ENCODE measurements at regions not wholly inside any gene's neighbourhood (a gene's known extent, or its start where the extent isn't known, plus 50 kb on each side); places are given as distances from the start of the nearest gene placed in this dataset.

DNA sequence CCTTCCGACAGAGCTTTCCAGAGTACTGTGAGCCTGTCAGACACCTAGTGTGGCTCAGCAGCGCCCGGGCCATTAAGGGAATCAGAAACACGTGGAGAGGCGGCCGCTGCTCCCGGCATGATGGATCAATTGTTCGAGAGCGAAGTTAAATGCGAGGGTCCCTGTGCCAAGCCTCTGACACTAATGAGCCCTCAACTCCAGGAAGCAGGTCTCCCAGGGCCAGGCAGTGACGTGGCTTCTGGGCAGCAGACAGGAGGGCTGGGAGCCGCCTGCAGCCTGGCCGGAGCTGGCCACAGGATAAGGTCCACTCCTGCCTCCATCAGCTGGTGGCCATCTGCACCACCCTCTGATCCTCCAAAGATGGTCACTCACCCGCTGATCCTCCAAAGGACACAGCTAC, 67.5 kb upstream of the CLDN14 start:
- no peak overlapping the region for H3K9ac ChIP-seq (ENCODE audit: low read length)
- no peak overlapping the region for H4K12ac ChIP-seq (ENCODE audit: low read depth, low read length)
- no peak overlapping the region for H2BK5ac ChIP-seq (ENCODE audit: low read depth, low read length, poor library complexity)
- no peaks in the 10 kb centered on the region for H3K9me3 ChIP-seq (ENCODE audit: insufficient read depth, low read depth, low read length)
- H2BK120ac ChIP-seq (ENCODE audit: insufficient read depth, low read length, poor library complexity), result no peak overlapping the region
- no peak overlapping the region for H3K4me3 ChIP-seq (ENCODE audit: low read depth, low read length)
- H2BK12ac ChIP-seq (ENCODE audit: low read length), result no peak overlapping the region
- H3K27ac ChIP-seq (ENCODE audit: low read depth, low read length), result no peak overlapping the region
- no peak overlapping the region for H4K91ac ChIP-seq (ENCODE audit: low read depth, low read length)
- no peak overlapping the region for H3K4ac ChIP-seq (ENCODE audit: low read depth, low read length)
- WGBS (ENCODE audit: extremely low coverage, insufficient coverage, insufficient read length), result no CpG with 5 or more reads among the region's 14 CpGs
- no peaks in the 10 kb centered on the region for H3K27me3 ChIP-seq (ENCODE audit: insufficient read depth, low read length)
- H3K79me1 ChIP-seq (ENCODE audit: low read length), result no peaks in the 10 kb centered on the region
- no peak overlapping the region for H4K8ac ChIP-seq (ENCODE audit: low read depth, low read length)
- no peak overlapping the region for H3K4me2 ChIP-seq (ENCODE audit: low read length)
- DNase-seq, result no peak
- H3K36me3 ChIP-seq (ENCODE audit: control insufficient read depth in 1 of 2, insufficient read depth in 2 of 2, low read length in 2 of 2), result no peaks in the 10 kb centered on the region
- no peak overlapping the region for H3K18ac ChIP-seq (ENCODE audit: low read length)
- no peak overlapping the region for H2AFZ ChIP-seq (ENCODE audit: insufficient read depth, low read length, poor library complexity)
- H3K14ac ChIP-seq (ENCODE audit: low read length), result no peak overlapping the region
- no peak overlapping the region for H3K23ac ChIP-seq (ENCODE audit: low read length)
- H2AK5ac ChIP-seq (ENCODE audit: low read length), result no peak overlapping the region
- H3K79me2 ChIP-seq (ENCODE audit: control insufficient read depth, insufficient read depth, low read length, poor library complexity), result no peaks in the 10 kb centered on the region
- H3K4me1 ChIP-seq (ENCODE audit: control insufficient read depth in 1 of 2, insufficient read depth in 2 of 2, low read length in 2 of 2), result no peaks in the 10 kb centered on the region

GRCh38 chr21:36548866-36549265, 68.9 kb upstream of the CLDN14 start:
- H2AK5ac ChIP-seq (ENCODE audit: low read length), result no peak overlapping the region
- H4K91ac ChIP-seq (ENCODE audit: low read depth, low read length), result no peak overlapping the region
- H4K8ac ChIP-seq (ENCODE audit: low read depth, low read length), result no peak overlapping the region
- no peak overlapping the region for H3K4me3 ChIP-seq (ENCODE audit: low read depth, low read length)
- H2BK12ac ChIP-seq (ENCODE audit: low read length), result no peak overlapping the region
- H2BK120ac ChIP-seq (ENCODE audit: insufficient read depth, low read length, poor library complexity), result no peak overlapping the region
- no peak for DNase-seq
- H3K14ac ChIP-seq (ENCODE audit: low read length), result no peak overlapping the region
- no peak overlapping the region for H3K18ac ChIP-seq (ENCODE audit: low read length)
- no peak overlapping the region for H3K4me2 ChIP-seq (ENCODE audit: low read length)
- no peak overlapping the region for H3K23ac ChIP-seq (ENCODE audit: low read length)
- no peak overlapping the region for H3K9ac ChIP-seq (ENCODE audit: low read length)
- no peak overlapping the region for H3K4ac ChIP-seq (ENCODE audit: low read depth, low read length)
- no peaks in the 10 kb centered on the region for H3K79me2 ChIP-seq (ENCODE audit: control insufficient read depth, insufficient read depth, low read length, poor library complexity)
- H3K79me1 ChIP-seq (ENCODE audit: low read length), result no peaks in the 10 kb centered on the region
- no peaks in the 10 kb centered on the region for H3K9me3 ChIP-seq (ENCODE audit: insufficient read depth, low read depth, low read length)
- H3K36me3 ChIP-seq (ENCODE audit: control insufficient read depth in 1 of 2, insufficient read depth in 2 of 2, low read length in 2 of 2), result no peaks in the 10 kb centered on the region
- WGBS (ENCODE audit: extremely low coverage, insufficient coverage, insufficient read length), result no CpG with 5 or more reads among the region's 3 CpGs
- no peak overlapping the region for H3K27ac ChIP-seq (ENCODE audit: low read depth, low read length)
- H3K4me1 ChIP-seq (ENCODE audit: control insufficient read depth in 1 of 2, insufficient read depth in 2 of 2, low read length in 2 of 2), result no peaks in the 10 kb centered on the region
- no peak overlapping the region for H2AFZ ChIP-seq (ENCODE audit: insufficient read depth, low read length, poor library complexity)
- no peak overlapping the region for H2BK5ac ChIP-seq (ENCODE audit: low read depth, low read length, poor library complexity)
- H3K27me3 ChIP-seq (ENCODE audit: insufficient read depth, low read length), result no peaks in the 10 kb centered on the region
- no peak overlapping the region for H4K12ac ChIP-seq (ENCODE audit: low read depth, low read length)

GRCh38 chr21:36549470-36549869, 69.5 kb upstream of the CLDN14 start:
- Histone ChIP-seq H3K4me3 (ENCODE audit: low read depth, low read length) (no peak overlapping the region), H3K9ac (ENCODE audit: low read length) (no peak overlapping the region), H3K27me3 (ENCODE audit: insufficient read depth, low read length) (no peaks in the 10 kb centered on the region), H3K79me2 (ENCODE audit: control insufficient read depth, insufficient read depth, low read length, poor library complexity) (no peaks in the 10 kb centered on the region), H3K14ac (ENCODE audit: low read length) (no peak overlapping the region), H3K4me1 (ENCODE audit: control insufficient read depth in 1 of 2, insufficient read depth in 2 of 2, low read length in 2 of 2) (no peaks in the 10 kb centered on the region), H3K23ac (ENCODE audit: low read length) (no peak overlapping the region), H2BK120ac (ENCODE audit: insufficient read depth, low read length, poor library complexity) (no peak overlapping the region), H2BK12ac (ENCODE audit: low read length) (no peak overlapping the region), H2BK5ac (ENCODE audit: low read depth, low read length, poor library complexity) (no peak overlapping the region), H3K79me1 (ENCODE audit: low read length) (no peaks in the 10 kb centered on the region), H4K8ac (ENCODE audit: low read depth, low read length) (no peak overlapping the region), H4K91ac (ENCODE audit: low read depth, low read length) (no peak overlapping the region), H2AK5ac (ENCODE audit: low read length) (no peak overlapping the region), H3K18ac (ENCODE audit: low read length) (no peak overlapping the region), H4K12ac (ENCODE audit: low read depth, low read length) (no peak overlapping the region), H3K27ac (ENCODE audit: low read depth, low read length) (no peak overlapping the region), H3K4ac (ENCODE audit: low read depth, low read length) (no peak overlapping the region), H3K36me3 (ENCODE audit: control insufficient read depth in 1 of 2, insufficient read depth in 2 of 2, low read length in 2 of 2) (no peaks in the 10 kb centered on the region), H3K9me3 (ENCODE audit: insufficient read depth, low read depth, low read length) (no peaks in the 10 kb centered on the region), H2AFZ (ENCODE audit: insufficient read depth, low read length, poor library complexity) (no peak overlapping the region), H3K4me2 (ENCODE audit: low read length) (no peak overlapping the region)
- DNase-seq, result no peak
- WGBS (ENCODE audit: extremely low coverage, insufficient coverage, insufficient read length), result no CpG with 5 or more reads among the region's 7 CpGs

DNA sequence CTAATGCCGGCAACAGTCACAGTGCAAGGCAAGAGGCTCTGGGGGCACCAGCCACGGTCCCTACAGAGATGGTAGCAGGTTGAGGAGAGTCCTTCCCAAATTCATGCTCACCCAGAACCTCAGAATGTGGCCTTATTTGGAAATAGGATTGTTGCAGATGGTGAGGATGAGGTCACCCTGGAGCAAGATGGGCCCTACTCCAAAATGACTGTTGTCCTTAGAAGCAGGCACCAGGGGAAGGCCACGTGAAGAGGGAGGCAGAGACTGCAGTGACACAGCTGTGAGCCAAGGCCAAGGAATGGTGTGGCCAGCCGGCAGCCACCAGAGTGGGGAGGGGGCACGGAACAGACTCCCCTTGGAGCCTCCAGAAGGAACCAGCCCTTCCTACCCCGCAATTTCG, 70.8 kb upstream of the CLDN14 start:
- no peaks in the 10 kb centered on the region for H3K79me2 ChIP-seq (ENCODE audit: control insufficient read depth, insufficient read depth, low read length, poor library complexity)
- H4K91ac ChIP-seq (ENCODE audit: low read depth, low read length), result no peak overlapping the region
- H3K4me2 ChIP-seq (ENCODE audit: low read length), result no peak overlapping the region
- H3K79me1 ChIP-seq (ENCODE audit: low read length), result no peaks in the 10 kb centered on the region
- H3K23ac ChIP-seq (ENCODE audit: low read length), result no peak overlapping the region
- no peaks in the 10 kb centered on the region for H3K4me1 ChIP-seq (ENCODE audit: control insufficient read depth in 1 of 2, insufficient read depth in 2 of 2, low read length in 2 of 2)
- H3K27me3 ChIP-seq (ENCODE audit: insufficient read depth, low read length), result no peaks in the 10 kb centered on the region
- DNase-seq, result no peak
- no peak overlapping the region for H3K14ac ChIP-seq (ENCODE audit: low read length)
- H3K36me3 ChIP-seq (ENCODE audit: control insufficient read depth in 1 of 2, insufficient read depth in 2 of 2, low read length in 2 of 2), result no peaks in the 10 kb centered on the region
- no peaks in the 10 kb centered on the region for H3K9me3 ChIP-seq (ENCODE audit: insufficient read depth, low read depth, low read length)
- no peak overlapping the region for H4K12ac ChIP-seq (ENCODE audit: low read depth, low read length)
- H2BK120ac ChIP-seq (ENCODE audit: insufficient read depth, low read length, poor library complexity), result no peak overlapping the region
- H2BK5ac ChIP-seq (ENCODE audit: low read depth, low read length, poor library complexity), result no peak overlapping the region
- no peak overlapping the region for H2AK5ac ChIP-seq (ENCODE audit: low read length)
- H3K27ac ChIP-seq (ENCODE audit: low read depth, low read length), result no peak overlapping the region
- H3K18ac ChIP-seq (ENCODE audit: low read length), result no peak overlapping the region
- H4K8ac ChIP-seq (ENCODE audit: low read depth, low read length), result no peak overlapping the region
- H3K4ac ChIP-seq (ENCODE audit: low read depth, low read length), result no peak overlapping the region
- H3K9ac ChIP-seq (ENCODE audit: low read length), result no peak overlapping the region
- no peak overlapping the region for H2BK12ac ChIP-seq (ENCODE audit: low read length)
- H3K4me3 ChIP-seq (ENCODE audit: low read depth, low read length), result no peak overlapping the region
- WGBS (ENCODE audit: extremely low coverage, insufficient coverage, insufficient read length), result no CpG with 5 or more reads among the region's 7 CpGs
- H2AFZ ChIP-seq (ENCODE audit: insufficient read depth, low read length, poor library complexity), result no peak overlapping the region

Measured in trophoblast cell (in vitro differentiated cells and primary cell).